HCT116 (cell line): ENCODE measurements at regions not wholly inside any gene's neighbourhood (a gene's known extent, or its start where the extent isn't known, plus 50 kb on each side); places are given as distances from the start of the nearest gene placed in this dataset.
"Not testable (repeated sequence)": the region's sequence is repeated elsewhere in the genome, so short reads cannot be mapped to it uniquely, and the experiment has no call there.

ENCODE experiments used
- ATAC-seq: fragments of 200-7000 bp; cut with Tn5 transposase; 2 replicates; pipeline ENCODE4 v1.9.1; 2020; ENCODE audit warnings: mild to moderate bottlenecking, moderate library complexity
- BruUV-seq: library from RNA; stranded (reverse); fragments of 400-500 nt; replicated peaks from 2 replicates; lab custom pipeline; 2021; lab: Mats Ljungman, UMichigan
- CTCF ChIA-PET: fragments of 300-600 bp; sonication (Branson Sonifier 250); formaldehyde crosslinking; loops from one replicate; lab custom pipeline; 2021; ENCODE audit warnings: antibody characterized with exemption; lab: Charles Lee
- POLR2A ChIA-PET: fragments of 300-600, 350-600 bp; sonication (Branson Sonifier 250); formaldehyde crosslinking; loops from one replicate; lab custom pipeline; 2021; ENCODE audit warnings: antibody characterized with exemption; lab: Charles Lee
- RAD21 ChIA-PET, 2 experiments: fragments of 300-600 bp; sonication (Branson Sonifier 250); formaldehyde crosslinking; loops; one replicate each; lab custom pipeline; 2023; ENCODE audit warnings: low total read pairs in 2 of 2; ENCODE audit not compliant: uncharacterized antibody in 2 of 2, unreplicated experiment in 2 of 2, low non-redundant PET in 1 of 2; lab: Charles Lee
- DNase-seq: peaks from one replicate; pipeline ENCODE4 v3.0.0-alpha.2; 2010; ENCODE audit warnings: low read depth, low spot score
- H2AFZ ChIP-seq: fragments of 200-600 bp; shearing (Covaris generic), sonication (generic); 2 replicates; pipeline ENCODE4 v1.6.1; 2017; ENCODE audit warnings: low read depth, mixed run types, mixed read lengths, antibody characterized with exemption, low read length; ENCODE audit not compliant: poor library complexity, severe bottlenecking
- H3K27ac ChIP-seq: 2 replicates; pipeline ENCODE4 v1.5.1; 2012; ENCODE audit warnings: low read depth, low read length
- H3K27me3 ChIP-seq: fragments of 200-600 bp; sonication (generic); 2 replicates; pipeline ENCODE4 v1.6.1; 2016; ENCODE audit warnings: mixed run types, low read length, mixed read lengths; ENCODE audit not compliant: insufficient read depth
- H3K36me3 ChIP-seq, 2 experiments: fragments of 200-500 bp in 1 of 2; fragments of 200-600 bp in 1 of 2; sonication (Bioruptor generic) in 1 of 2; sonication (generic) in 1 of 2; 2 replicates each; pipeline versions ENCODE4 v1.5.1 to v1.6.1; 2014 to 2016; ENCODE audit warnings: low read length in 2 of 2, inconsistent platforms in 1 of 2, mixed read lengths in 1 of 2, mixed run types in 1 of 2; ENCODE audit not compliant: insufficient read depth in 2 of 2, control insufficient read depth in 1 of 2
- H3K4me1 ChIP-seq, 2 experiments: fragments of 200-600 bp in 1 of 2; sonication (generic) in 1 of 2; 2 replicates each; pipeline versions ENCODE4 v1.5.1 to v1.6.1; 2012 to 2017; ENCODE audit warnings: low read length in 2 of 2, inconsistent platforms in 1 of 2, mild to moderate bottlenecking in 1 of 2, mixed read lengths in 1 of 2, mixed run types in 1 of 2, moderate library complexity in 1 of 2; ENCODE audit not compliant: insufficient read depth in 2 of 2, control insufficient read depth in 1 of 2
- H3K4me2 ChIP-seq: fragments of 200-600 bp; sonication (generic); 2 replicates; pipeline ENCODE4 v1.6.1; 2017; ENCODE audit warnings: mixed run types, low read length, mixed read lengths
- H3K4me3 ChIP-seq, 2 experiments: fragments of 200-600 bp in 1 of 2; sonication (generic) in 1 of 2; replicated peaks in 1 of 2; 2 replicates each; pipeline ENCODE4 v1.5.1; 2011 to 2016; ENCODE audit warnings: low read length in 2 of 2, control low read depth in 1 of 2, low read depth in 1 of 2, mild to moderate bottlenecking in 1 of 2, mixed read lengths in 1 of 2, mixed run types in 1 of 2
- H3K79me2 ChIP-seq: fragments of 200-600 bp; sonication (generic); 2 replicates; pipeline ENCODE4 v1.6.1; 2017; ENCODE audit warnings: mild to moderate bottlenecking, mixed run types, low read length, moderate library complexity, mixed read lengths; ENCODE audit not compliant: insufficient read depth
- H3K9ac ChIP-seq: fragments of 200-600 bp; sonication (generic); 2 replicates; pipeline ENCODE4 v1.6.1; 2016; ENCODE audit warnings: low read length, mixed read lengths
- H3K9me2 ChIP-seq: fragments of 200-600 bp; sonication (generic), shearing (Covaris generic); 2 replicates; pipeline ENCODE4 v1.6.1; 2017; ENCODE audit warnings: mixed run types, mild to moderate bottlenecking, moderate library complexity; ENCODE audit not compliant: insufficient read depth
- H3K9me3 ChIP-seq, 2 experiments: fragments of 200-500 bp in 1 of 2; fragments of 200-600 bp in 1 of 2; sonication (Bioruptor generic) in 1 of 2; sonication (generic) in 1 of 2; 2 replicates each; pipeline ENCODE4 v1.6.1; 2014 to 2017; ENCODE audit warnings: low read length in 2 of 2, mixed read lengths in 2 of 2, inconsistent platforms in 1 of 2, low read depth in 1 of 2, mild to moderate bottlenecking in 1 of 2, mixed run types in 1 of 2, moderate library complexity in 1 of 2; ENCODE audit not compliant: control insufficient read depth in 1 of 2, insufficient read depth in 1 of 2
- H4K20me1 ChIP-seq: fragments of 200-600 bp; sonication (generic), shearing (Covaris generic); 2 replicates; pipeline ENCODE4 v1.6.1; 2017; ENCODE audit warnings: mixed run types, mild to moderate bottlenecking, moderate library complexity; ENCODE audit not compliant: insufficient read depth
- ATF3 ChIP-seq: IDR thresholded peaks from 2 replicates; pipeline ENCODE4 v1.6.1; 2012
- CBX3 ChIP-seq: IDR thresholded peaks from 2 replicates; pipeline ENCODE4 v1.6.1; 2012; ENCODE audit warnings: low read depth
- CEBPB ChIP-seq: IDR thresholded peaks from 2 replicates; pipeline ENCODE4 v1.6.1; 2012; ENCODE audit warnings: low read depth
- ELF1 ChIP-seq: IDR thresholded peaks from 2 replicates; pipeline ENCODE4 v1.6.1; 2012; ENCODE audit warnings: low read depth, borderline replicate concordance
- EZH2phosphoT487 ChIP-seq: fragments of 200-600 bp; IDR thresholded peaks from 2 replicates; pipeline ENCODE4 v1.6.1; 2018; ENCODE audit warnings: antibody characterized with exemption, borderline replicate concordance
- JUND ChIP-seq: IDR thresholded peaks from 2 replicates; pipeline ENCODE4 v1.6.1; 2012
- POLR2A ChIP-seq: IDR thresholded peaks from 2 replicates; pipeline ENCODE4 v1.7.0; 2011; ENCODE audit warnings: borderline replicate concordance; ENCODE audit not compliant: insufficient read depth, insufficient read length; ENCODE audit errors: extremely low read depth
- POLR2AphosphoS5 ChIP-seq: IDR thresholded peaks from 2 replicates; pipeline ENCODE4 v1.6.1; 2011; ENCODE audit warnings: mild to moderate bottlenecking, low read depth, low read length, moderate library complexity
- SIN3A ChIP-seq: IDR thresholded peaks from 2 replicates; pipeline ENCODE4 v1.6.1; 2012; ENCODE audit warnings: low read depth
- SP1 ChIP-seq: IDR thresholded peaks from 2 replicates; pipeline ENCODE4 v1.6.1; 2012; ENCODE audit warnings: low read depth
- SRF ChIP-seq: IDR thresholded peaks from 2 replicates; pipeline ENCODE4 v1.6.1; 2012; ENCODE audit warnings: low read depth
- YY1 ChIP-seq: IDR thresholded peaks from 2 replicates; pipeline ENCODE4 v1.6.1; 2011; ENCODE audit warnings: low read length, low read depth, moderate library complexity, mild to moderate bottlenecking; ENCODE audit not compliant: insufficient replicate concordance; ENCODE audit errors: extremely low read depth
- intact Hi-C: fragments of 100-400 bp; cut with micrococcal nuclease; formaldehyde crosslinking; loops from 2 replicates; pipeline ENCODE4 v1.10.0; 2022
- TF ChIP-seq, protein P1 (sequence below): IDR thresholded peaks from 2 replicates; pipeline ENCODE4 v1.6.1; 2012; ENCODE audit warnings: low read depth
- TF ChIP-seq, protein P2 (sequence below): IDR thresholded peaks from 2 replicates; pipeline ENCODE4 v1.6.1; 2011; ENCODE audit warnings: mild to moderate bottlenecking, low read length, moderate library complexity; ENCODE audit not compliant: insufficient replicate concordance; ENCODE audit errors: extremely low read depth
- TF ChIP-seq, protein P3 (sequence below): IDR thresholded peaks from 2 replicates; pipeline ENCODE4 v1.6.1; 2012

DNA sequence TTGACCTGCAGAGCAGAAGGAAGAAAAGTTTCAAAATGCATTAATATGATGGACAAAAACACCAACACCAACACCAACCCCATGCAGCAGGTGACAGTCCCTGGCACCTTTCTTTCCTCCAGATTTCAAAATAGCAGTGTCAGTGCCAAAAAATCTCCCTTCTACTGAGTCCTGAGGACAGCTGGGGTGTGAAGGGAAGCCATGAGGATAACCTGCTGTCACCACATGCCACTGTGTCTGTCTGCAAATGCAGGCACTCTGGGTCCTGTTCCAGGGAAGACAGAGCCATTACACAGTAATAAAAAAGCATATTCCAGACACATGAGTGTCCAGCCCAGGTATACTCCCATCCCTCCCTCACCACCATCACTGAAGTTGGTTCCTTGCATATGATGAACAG, 187.5 kb downstream of the BMP15 start:
- ChIA-PET CTCF (no interaction called here), RAD21 (no interaction called here), POLR2A (no interaction called here)
- ATAC-seq (no peak), DNase-seq (no peak)
- Histone ChIP-seq H3K79me2 (no peaks in the 10 kb centered on the region), H3K4me1 (no peaks in the 10 kb centered on the region), H3K9me3 (no peaks in the 10 kb centered on the region), H3K9ac (no peak overlapping the region), H4K20me1 (no peaks in the 10 kb centered on the region), H3K27ac (no peak overlapping the region), H3K36me3 (no peaks in the 10 kb centered on the region), H2AFZ (no peak overlapping the region), H3K4me2 (no peak overlapping the region), H3K9me2 (no peaks in the 10 kb centered on the region), H3K4me3 (no peak overlapping the region), H3K27me3 (no peaks in the 10 kb centered on the region)
- intact Hi-C loops = no loop called here
- TF ChIP-seq, protein P1, sequence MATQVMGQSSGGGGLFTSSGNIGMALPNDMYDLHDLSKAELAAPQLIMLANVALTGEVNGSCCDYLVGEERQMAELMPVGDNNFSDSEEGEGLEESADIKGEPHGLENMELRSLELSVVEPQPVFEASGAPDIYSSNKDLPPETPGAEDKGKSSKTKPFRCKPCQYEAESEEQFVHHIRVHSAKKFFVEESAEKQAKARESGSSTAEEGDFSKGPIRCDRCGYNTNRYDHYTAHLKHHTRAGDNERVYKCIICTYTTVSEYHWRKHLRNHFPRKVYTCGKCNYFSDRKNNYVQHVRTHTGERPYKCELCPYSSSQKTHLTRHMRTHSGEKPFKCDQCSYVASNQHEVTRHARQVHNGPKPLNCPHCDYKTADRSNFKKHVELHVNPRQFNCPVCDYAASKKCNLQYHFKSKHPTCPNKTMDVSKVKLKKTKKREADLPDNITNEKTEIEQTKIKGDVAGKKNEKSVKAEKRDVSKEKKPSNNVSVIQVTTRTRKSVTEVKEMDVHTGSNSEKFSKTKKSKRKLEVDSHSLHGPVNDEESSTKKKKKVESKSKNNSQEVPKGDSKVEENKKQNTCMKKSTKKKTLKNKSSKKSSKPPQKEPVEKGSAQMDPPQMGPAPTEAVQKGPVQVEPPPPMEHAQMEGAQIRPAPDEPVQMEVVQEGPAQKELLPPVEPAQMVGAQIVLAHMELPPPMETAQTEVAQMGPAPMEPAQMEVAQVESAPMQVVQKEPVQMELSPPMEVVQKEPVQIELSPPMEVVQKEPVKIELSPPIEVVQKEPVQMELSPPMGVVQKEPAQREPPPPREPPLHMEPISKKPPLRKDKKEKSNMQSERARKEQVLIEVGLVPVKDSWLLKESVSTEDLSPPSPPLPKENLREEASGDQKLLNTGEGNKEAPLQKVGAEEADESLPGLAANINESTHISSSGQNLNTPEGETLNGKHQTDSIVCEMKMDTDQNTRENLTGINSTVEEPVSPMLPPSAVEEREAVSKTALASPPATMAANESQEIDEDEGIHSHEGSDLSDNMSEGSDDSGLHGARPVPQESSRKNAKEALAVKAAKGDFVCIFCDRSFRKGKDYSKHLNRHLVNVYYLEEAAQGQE = no peak
- TF ChIP-seq YY1 (no peak), CEBPB (no peak), CBX3 (no peak), ELF1 (no peak), POLR2A (no peak), POLR2AphosphoS5 (no peak), EZH2phosphoT487 (no peak), JUND (no peak), ATF3 (no peak), SP1 (no peak), SRF (no peak), SIN3A (no peak)
- TF ChIP-seq, protein P2, sequence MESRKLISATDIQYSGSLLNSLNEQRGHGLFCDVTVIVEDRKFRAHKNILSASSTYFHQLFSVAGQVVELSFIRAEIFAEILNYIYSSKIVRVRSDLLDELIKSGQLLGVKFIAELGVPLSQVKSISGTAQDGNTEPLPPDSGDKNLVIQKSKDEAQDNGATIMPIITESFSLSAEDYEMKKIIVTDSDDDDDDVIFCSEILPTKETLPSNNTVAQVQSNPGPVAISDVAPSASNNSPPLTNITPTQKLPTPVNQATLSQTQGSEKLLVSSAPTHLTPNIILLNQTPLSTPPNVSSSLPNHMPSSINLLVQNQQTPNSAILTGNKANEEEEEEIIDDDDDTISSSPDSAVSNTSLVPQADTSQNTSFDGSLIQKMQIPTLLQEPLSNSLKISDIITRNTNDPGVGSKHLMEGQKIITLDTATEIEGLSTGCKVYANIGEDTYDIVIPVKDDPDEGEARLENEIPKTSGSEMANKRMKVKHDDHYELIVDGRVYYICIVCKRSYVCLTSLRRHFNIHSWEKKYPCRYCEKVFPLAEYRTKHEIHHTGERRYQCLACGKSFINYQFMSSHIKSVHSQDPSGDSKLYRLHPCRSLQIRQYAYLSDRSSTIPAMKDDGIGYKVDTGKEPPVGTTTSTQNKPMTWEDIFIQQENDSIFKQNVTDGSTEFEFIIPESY = no peak
- TF ChIP-seq, protein P3, sequence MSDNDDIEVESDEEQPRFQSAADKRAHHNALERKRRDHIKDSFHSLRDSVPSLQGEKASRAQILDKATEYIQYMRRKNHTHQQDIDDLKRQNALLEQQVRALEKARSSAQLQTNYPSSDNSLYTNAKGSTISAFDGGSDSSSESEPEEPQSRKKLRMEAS = no peak
- no TSS peak for BruUV-seq

DNA sequence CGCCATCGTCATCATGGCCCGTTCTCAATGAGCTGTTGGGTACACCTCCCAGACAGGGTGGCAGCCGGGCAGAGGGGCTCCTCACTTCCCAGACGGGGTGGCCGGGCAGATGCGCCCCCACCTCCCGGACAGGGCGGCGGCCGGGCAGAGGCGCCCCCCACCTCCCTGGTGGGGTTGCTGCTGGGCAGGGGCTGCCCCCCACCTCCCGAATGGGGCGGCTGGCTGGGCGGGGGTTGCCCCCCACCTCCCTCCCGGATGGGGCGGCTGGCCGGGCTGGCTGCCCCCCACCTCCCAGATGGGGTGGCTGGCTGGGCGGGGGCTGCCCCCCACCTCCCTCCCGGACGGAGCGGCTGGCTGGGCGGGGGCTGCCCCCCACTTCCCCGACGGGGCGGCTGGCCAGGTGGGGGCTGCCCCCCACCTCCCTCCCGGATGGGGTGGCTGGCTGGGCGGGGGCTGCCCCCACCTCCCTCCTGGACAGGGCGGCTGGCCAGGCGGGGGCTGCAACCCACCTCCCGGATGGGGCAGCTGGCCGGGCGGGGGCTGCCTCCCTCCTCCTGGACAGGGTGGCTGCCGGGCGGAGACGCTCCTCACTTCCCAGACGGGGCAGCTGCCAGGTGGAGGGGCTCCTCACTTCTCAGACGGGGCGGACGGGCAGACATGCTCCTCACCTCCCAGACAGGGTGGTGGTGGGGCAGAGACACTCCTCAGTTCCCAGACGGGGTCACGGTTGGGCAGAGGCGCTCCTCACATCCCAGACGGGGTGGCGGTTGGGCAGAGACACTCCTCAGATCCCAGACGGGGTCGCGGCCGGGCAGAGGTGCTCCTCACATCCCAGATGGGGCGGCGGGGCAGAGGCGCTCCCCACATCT, 208.8 kb downstream of the BMP15 start:
- H3K4me1 ChIP-seq, H4K20me1 ChIP-seq, H3K36me3 ChIP-seq, RAD21 ChIA-PET, H3K27me3 ChIP-seq, H3K79me2 ChIP-seq, H2AFZ ChIP-seq, intact Hi-C loops, H3K27ac ChIP-seq, H3K9me3 ChIP-seq, H3K4me2 ChIP-seq, CTCF ChIA-PET, ATAC-seq, H3K9ac ChIP-seq, BruUV-seq, H3K4me3 ChIP-seq, POLR2A ChIA-PET, H3K9me2 ChIP-seq, DNase-seq: not testable (repeated sequence)
